ENCODE measurements at regions not wholly inside any gene's neighbourhood (a gene's known extent, or its start where the extent isn't known, plus 50 kb on each side); places are given as distances from the start of the nearest gene placed in this dataset.
"Not testable (repeated sequence)": the region's sequence is repeated elsewhere in the genome, so short reads cannot be mapped to it uniquely, and the experiment has no call there.

DNA sequence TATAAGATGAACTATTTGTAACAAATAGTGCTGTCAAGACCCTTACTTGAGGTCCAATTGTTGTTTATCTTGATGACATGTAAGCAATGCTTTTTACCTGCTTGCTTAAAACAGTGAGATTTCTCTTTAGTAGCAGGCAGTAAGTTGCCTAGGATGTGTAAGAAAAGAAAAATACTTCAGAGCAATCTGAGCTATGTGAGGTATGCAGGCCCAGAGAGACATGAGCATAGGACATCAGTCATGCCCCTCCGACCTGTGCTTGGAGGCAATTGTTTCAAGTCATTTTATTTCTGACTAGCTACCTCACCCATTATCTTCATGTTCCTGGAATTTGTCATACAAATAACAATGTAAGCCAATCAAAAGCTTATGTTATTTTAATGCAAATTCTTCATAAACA lies 930.6 kb upstream of the FBXO33 start:
- H3K4me3 ChIP-seq (ENCODE audit: low read depth, low read length), result no peak overlapping the region
- H3K27me3 ChIP-seq, result no peaks in the 10 kb centered on the region
- TF ChIP-seq, protein P1, sequence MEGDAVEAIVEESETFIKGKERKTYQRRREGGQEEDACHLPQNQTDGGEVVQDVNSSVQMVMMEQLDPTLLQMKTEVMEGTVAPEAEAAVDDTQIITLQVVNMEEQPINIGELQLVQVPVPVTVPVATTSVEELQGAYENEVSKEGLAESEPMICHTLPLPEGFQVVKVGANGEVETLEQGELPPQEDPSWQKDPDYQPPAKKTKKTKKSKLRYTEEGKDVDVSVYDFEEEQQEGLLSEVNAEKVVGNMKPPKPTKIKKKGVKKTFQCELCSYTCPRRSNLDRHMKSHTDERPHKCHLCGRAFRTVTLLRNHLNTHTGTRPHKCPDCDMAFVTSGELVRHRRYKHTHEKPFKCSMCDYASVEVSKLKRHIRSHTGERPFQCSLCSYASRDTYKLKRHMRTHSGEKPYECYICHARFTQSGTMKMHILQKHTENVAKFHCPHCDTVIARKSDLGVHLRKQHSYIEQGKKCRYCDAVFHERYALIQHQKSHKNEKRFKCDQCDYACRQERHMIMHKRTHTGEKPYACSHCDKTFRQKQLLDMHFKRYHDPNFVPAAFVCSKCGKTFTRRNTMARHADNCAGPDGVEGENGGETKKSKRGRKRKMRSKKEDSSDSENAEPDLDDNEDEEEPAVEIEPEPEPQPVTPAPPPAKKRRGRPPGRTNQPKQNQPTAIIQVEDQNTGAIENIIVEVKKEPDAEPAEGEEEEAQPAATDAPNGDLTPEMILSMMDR (IDR thresholded peaks at IDR 0.05; ENCODE audit: low read depth, low read length), result no peak
- no peak for DNase-seq
- no peaks in the 10 kb centered on the region for H3K9me3 ChIP-seq
- H3K36me3 ChIP-seq, result no peaks in the 10 kb centered on the region
- no peaks in the 10 kb centered on the region for H3K4me1 ChIP-seq

DNA sequence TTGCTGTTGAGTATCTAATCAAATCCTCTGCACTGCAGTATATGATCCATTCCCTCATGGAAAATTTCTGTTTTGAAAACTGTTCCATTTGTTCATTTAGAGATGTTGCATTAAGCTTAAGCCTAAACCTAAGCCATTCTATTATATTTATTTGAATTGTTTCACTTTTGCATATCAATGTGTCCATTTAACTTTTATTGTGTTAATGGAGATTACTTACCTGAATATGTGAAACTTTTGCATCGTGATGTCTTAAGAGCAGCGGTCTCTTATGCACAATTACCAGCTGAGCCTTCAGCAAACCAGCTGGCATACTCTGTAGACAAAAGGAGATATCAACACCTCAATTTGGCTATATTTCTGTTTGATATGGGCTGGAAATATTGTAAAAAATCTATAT lies 922.5 kb upstream of the FBXO33 start:
- Histone ChIP-seq H3K9me3 (no peaks in the 10 kb centered on the region), H3K36me3 (no peaks in the 10 kb centered on the region), H3K27me3 (no peaks in the 10 kb centered on the region), H3K4me3 (ENCODE audit: low read depth, low read length) (no peak overlapping the region), H3K4me1 (no peaks in the 10 kb centered on the region)
- TF ChIP-seq, protein P1 (IDR thresholded peaks at IDR 0.05; ENCODE audit: low read depth, low read length), result no peak
- no peak for DNase-seq

DNA sequence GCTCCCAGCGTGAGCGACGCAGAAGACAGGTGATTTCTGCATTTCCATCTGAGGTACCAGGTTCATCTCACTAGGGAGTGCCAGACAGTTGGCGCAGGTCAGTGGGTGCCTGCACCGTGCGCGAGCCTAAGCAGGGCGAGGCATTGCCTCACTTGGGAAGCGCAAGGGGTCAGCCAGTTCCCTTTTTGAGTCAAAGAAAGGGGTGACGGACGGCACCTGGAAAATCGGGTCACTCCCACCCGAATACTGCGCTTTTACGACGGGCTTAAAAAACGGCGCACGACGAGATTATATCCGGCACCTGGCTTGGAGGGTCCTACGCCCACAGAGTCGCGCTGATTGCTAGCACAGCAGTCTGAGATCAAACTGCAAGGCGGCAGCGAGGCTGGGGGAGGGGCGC lies 915.9 kb upstream of the FBXO33 start:
- H3K27me3 ChIP-seq; DNase-seq; H3K9me3 ChIP-seq; H3K4me1 ChIP-seq; H3K36me3 ChIP-seq; H3K4me3 ChIP-seq (ENCODE audit: low read depth, low read length): not testable (repeated sequence)

DNA sequence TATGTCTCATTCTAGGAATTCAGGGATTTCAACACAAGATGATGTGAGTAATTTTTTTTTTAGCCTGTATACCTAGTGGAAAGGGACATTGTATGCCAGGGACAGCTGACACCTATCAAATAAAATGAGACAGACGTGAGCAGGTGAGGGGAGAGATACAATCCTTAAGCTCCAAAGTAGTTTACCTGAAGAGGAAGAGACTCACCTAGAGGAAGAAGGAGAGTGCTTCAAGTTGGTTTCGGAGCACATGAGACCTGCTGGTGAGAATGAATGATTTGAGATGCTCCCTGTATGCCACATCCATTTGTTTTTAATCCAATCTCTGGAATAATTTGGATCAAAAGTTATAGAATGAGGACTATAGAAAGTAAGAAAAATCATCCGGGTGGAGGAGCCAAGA lies 915.4 kb upstream of the FBXO33 start:
- DNase-seq, result no peak
- Histone ChIP-seq H3K9me3 (no peaks in the 10 kb centered on the region), H3K4me3 (ENCODE audit: low read depth, low read length) (no peak overlapping the region), H3K36me3 (no peaks in the 10 kb centered on the region), H3K27me3 (no peaks in the 10 kb centered on the region), H3K4me1 (no peaks in the 10 kb centered on the region)
- TF ChIP-seq, protein P1 (IDR thresholded peaks at IDR 0.05; ENCODE audit: low read depth, low read length), result no peak

DNA sequence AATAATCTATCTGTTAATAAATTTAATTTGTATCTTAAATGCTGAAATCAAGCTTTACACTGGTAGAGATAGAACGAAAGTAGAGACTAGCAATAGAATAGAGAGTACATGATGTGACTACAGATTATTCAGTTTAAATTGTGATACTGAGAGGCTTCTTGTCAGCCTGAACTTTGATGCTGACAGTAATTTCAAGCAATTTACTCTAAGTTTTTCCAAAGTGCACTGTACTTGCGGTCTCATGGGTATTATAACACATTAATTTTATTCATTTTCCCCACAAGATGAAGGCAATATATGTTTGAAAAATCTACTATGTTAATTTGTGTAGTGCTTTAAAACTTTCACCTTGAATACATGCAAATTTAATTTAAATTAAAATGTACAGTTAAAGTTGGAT lies 914.0 kb upstream of the FBXO33 start:
- TF ChIP-seq, protein P1 (IDR thresholded peaks at IDR 0.05; ENCODE audit: low read depth, low read length), result no peak
- Histone ChIP-seq H3K4me3 (ENCODE audit: low read depth, low read length) (no peak overlapping the region), H3K27me3 (no peaks in the 10 kb centered on the region), H3K4me1 (no peaks in the 10 kb centered on the region), H3K36me3 (no peaks in the 10 kb centered on the region), H3K9me3 (no peaks in the 10 kb centered on the region)
- DNase-seq, result no peak

DNA sequence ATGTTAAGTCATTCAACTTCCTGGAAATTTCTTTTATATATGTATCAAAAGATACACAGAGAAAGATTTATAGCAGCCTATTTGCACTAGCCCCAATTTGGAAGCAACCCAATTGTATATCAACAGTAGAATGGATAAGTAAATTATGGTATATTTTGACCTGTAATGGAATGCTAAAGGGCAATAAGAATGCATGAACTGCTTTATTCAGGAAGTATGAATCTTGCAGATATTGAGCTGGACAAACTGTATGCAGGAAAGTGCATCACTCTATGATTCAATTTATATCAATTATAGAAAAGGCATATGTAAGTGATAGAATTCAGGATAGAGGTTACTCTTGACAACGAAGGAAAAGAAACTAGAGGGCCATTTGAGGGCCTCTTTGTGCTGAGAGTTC lies 913.1 kb upstream of the FBXO33 start:
- H3K4me1 ChIP-seq, result no peaks in the 10 kb centered on the region

More for the DNA sequence above, 913.1 kb upstream of the FBXO33 start:
- Histone ChIP-seq H3K36me3 (no peaks in the 10 kb centered on the region), H3K4me3 (ENCODE audit: low read depth, low read length) (no peak overlapping the region), H3K9me3 (no peaks in the 10 kb centered on the region), H3K27me3 (no peaks in the 10 kb centered on the region)
- DNase-seq, result no peak
- TF ChIP-seq, protein P1 (IDR thresholded peaks at IDR 0.05; ENCODE audit: low read depth, low read length), result no peak

All from BE2C (cell line).